ENCODE measurements at regions not wholly inside any gene's neighbourhood (a gene's known extent, or its start where the extent isn't known, plus 50 kb on each side); places are given as distances from the start of the nearest gene placed in this dataset.

GRCh38 chr14:65225299-65226159, 123.2 kb upstream of the MAX start:
- DNase-seq, result no peak

DNA sequence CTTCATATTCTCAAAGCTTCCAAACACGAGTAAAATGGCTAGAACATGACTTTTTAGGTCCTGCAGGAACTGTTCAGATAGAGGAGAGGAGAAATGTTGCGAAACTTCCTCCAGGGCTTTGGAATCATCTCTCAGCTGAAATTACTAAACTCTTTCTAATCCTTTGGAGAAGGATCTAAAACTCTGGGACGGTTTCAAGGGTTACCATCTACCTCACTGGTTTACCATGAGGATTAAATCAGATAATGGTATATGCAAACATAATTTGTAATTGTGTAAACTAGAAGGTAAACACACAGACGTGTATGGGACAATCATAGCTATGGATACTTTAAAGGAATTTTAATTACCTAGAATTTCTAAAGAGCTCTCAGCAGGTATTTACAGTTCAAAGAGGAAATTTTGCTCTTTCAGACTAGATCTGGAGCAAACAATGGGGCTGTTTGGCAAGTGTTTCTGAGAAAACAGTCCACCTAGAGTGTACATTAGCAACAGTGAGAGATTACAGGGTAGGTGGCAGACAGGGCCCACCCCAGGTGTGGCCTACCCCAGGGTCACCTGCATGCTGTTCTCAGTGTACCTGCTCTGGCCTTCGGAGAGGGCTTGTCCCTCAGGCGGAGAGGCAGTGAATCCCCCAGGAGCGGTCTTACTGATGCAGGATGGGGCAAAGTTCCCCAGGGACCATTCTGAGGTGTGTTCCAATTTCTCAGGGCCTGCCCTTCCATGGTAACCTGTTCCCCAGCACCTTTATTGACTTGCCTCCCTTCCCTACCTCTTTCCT, 124.7 kb upstream of the MAX start:
- DNase-seq, result no peak

DNA sequence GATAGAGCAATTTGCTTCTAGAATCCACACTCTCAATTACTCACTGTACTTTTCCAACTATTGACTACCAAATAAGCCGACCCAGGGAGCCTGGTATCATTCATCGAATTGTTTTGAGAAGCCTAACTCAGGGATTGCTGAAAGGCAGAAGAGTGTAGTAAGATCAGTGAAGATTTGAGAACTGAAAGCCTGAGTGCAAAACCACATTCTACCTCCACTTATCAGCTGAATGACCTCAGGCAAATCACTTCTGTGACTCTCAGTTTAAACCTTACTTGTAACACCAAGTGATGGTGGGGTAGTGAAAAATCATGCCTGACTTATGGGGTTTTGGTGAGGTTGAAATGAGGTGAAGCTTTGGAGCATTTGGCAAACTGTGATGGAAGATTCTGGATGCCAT, 126.1 kb upstream of the MAX start:
- no peak for DNase-seq

DNA sequence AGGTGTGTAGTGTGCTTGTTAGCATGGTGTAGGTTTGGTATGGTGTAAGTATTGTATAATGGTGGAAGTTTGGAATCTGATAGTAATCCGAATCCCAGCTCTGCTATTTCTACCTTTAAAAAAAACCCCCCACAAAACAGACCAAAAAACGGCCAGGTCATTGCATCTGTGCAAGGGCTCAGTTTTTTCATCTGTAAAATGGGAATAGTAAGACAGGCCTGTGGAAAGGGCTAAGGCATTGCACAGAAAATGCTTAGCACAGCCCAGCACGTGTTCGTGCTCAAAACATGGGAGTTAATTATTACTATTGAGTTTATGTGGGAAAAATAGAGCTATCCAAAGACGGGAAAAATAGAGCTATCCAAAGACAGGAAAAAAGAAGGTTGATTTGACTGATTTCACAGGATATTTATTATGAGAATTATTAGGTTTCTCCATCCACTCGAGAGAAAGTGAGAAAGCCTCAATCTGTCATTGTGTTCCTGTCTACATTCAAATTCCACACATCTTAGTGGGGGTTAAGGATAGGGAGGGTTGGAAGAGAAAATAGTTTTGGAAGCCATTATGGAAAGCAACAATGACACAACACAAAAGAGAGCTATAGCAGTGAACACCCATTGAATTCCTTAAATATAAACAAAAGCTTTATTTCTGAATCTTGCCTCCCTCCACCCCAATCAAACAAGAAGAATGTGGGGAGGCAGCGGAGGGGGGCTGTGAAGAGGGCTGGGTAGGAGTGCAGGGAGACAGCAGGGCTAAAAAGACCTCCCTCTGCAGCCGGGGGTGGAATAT, 126.8 kb upstream of the MAX start:
- DNase-seq, result no peak

DNA sequence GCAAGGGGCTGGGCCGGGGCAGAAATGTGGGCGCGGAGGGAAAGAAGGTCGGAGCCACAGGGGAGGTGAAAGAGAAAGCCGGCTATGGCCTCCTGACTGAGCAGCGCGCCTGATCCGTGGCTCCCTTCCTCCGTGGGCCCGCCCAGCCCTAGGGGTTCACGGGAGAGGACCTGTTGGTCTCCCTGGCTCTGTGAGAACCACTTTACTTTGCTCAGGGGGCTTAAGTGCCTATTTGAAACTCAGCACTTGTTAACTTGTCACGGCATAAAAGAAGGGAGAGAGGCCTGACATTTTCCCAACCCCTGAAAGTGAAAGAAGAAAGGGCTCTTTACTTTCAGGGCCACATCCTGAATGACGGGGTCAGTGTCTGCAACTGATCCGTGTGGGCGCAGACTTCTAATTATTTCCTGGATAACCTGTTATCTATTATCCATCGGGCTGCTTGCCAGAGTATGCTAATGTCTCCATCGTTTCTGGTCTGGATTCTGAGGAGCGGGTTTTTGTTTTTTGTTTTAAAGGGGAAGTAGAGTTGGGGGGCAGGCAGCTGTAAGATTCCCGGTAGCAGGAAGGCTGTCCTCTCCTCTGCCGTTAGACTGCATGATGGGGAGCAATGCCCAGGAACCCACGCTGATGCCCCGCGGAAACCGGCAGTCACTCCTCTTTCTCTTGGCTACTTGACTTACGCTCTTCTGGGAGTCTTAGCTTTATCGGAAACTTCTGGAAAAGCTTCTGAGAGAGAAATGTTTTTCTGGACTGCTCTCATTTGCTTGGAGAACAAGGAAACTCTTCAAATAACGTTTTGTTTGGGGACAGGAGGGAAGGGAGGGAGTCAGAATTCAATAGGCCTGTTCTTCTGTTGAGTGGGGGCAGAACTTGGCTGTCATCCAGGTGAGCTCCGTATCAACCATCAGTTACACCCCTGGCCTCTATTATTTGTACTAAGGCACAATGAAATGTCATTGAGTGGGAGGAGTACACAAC, 127.7 kb upstream of the MAX start:
- peak in 1 of 2 donors; percentile 45 for DNase-seq

DNA sequence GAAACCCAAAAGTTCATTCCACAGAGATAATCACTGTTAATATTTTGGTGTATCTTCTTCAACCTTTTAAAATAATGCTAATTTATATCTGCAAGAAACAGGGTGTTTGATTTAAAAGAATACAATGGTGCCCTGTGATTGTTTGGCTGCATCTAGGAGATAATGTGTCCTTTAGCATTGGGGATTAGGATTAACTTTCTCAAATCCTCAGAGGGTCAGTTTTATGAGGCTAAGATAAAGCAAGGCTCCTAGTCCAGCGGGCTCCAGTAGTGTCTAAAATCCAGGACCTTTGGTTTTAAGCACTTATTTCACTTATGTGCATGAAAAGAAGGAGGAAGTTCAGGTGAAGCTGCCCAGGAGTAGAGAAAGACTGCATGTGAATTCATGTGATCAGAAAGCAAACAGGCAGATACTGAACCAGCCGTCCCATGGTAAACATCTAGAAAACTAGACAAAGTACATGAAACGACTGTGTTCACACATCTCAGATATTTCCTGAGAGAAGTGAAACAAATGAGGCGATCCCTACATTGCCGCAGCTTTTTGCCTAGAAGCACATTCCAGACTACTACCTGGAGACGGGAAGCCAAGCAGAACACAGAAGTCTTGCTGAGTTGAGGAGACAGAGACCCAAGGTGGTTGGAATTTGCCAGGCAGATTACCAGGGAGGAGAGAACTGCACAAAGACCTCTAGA, 129.1 kb upstream of the MAX start:
- no peak for DNase-seq

- no peak for DNase-seq
These were observed 132.5 kb upstream of the MAX start for GRCh38 chr14:65234752-65235361.

DNA sequence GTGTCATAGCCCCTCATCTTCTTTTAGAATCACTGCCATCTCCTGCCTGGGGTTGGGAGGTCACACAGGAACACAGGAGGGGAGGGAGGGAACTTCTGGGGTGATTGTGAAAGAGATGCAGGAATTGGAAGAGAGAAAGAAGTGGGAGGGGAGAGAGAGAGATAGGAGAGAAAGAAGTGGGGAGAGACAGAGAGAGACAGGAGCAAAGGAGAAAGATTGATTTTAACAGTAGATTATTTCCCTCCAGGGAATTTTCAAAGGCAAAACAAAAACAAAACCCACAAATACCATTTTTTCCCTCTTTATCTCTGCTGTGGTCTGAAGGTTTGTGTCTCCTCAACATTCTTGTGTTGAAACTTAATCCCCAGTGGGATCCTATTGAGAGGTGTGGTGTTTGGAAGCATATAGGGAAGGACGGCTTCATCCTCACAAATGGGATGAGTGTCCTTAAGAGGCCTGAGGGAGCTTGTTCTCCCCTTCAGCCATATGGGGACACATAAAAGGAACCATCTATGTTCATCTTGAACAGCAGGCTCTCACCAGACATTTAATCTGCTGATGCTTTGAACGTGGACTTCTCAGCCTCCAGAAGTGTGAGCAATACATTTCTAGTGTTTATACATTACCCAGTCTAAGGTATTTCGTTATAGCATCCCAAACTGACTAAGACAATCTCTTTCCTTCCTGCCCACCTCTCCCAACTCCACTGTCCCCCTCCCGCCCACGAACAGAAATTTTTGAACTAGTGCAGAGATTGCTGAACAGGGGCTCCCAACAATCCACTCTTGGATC, 134.9 kb upstream of the MAX start:
- DNase-seq, result no peak

DNA sequence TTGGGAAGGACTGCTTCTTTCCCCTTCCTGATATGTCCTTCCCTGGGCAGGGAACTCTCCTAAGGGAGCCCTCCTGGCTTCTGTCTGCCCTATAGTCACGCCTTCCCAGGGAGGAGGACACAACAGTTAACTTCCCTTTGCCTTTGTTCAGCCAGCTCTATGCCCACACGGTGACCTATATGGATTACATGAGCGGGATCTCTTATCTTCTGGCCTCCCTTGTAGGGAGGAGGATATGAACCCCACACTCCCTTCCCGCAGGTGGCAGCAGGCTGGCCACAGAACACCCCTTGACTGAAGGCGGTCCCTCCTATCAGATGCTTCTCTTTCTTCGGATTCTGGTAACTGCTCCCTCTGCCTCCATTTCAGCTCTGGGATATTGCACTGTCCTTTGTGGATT, 135.6 kb upstream of the MAX start:
- DNase-seq, result no peak

- peak in 1 of 2 donors; percentile 17 for DNase-seq
These were observed 136.1 kb upstream of the MAX start for GRCh38 chr14:65238456-65238855.

GRCh38 chr14:65239143-65239937, 137.0 kb upstream of the MAX start:
- peak in 1 of 2 donors; percentile 45 for DNase-seq

DNA sequence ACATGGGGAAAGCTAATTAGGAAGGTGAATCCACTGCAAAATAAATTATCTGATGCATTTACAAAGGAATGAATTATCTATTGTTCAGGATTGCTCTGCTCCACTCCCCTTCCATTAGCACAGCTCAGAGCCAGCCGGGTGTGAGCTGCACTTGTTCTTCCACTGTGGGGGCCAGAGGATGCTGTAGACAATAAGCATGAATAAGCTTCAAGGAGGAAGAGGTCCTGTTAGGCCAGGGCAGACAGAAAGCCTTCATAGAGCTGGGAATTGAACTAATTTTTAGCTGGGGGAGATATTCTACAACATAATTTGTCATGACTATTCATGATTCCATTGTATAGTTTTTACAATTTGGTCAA, 137.6 kb upstream of the MAX start:
- no peak for DNase-seq

DNA sequence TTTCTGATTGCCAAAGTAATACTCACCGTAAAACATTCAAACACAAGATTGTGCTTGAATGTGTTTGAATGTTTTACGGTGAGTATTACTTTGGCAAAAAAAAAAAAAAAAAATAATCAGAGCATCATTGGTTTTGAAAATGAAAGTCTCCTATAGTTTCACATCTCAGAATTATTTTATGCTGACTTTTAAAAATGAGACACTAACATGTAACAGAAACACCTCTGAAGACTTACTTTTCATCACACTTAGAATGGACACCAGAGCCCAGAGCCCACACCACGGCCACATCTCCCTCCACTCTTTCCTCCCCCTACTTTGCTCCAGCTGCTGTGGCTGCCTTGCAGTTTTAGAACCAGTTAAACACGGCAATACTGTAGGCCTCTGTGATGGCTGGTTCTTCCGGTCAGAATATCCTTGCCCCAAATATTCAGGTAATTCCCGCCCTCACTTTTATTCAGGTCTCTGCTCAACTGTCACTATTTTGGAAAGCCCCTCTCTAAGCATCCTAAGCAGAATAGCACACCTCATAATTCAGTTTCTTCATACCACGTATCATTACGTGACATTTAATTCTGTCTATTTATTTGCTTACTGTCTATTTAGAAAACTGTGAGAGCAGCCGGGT, 138.9 kb upstream of the MAX start:
- DNase-seq, result no peak

DNA sequence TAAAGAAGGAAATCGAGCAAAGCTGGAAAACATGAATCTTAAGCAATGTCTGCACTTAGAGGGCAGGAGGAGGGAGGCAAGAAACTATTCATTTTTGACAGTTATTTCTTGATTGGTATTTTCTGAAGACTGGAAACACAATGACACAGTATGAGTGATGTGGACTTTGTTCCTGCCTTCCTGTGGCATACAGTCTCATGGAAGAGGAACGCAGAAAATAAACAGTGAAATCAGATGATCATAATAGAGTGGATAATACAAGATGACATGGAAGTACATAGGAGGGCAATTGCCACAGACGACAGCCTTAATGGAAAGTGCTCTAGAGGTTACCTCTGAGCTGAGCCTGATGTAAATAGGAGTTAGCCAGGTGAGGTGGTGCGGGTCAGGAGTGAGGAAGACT, 140.4 kb upstream of the MAX start:
- DNase-seq, result no peak

DNA sequence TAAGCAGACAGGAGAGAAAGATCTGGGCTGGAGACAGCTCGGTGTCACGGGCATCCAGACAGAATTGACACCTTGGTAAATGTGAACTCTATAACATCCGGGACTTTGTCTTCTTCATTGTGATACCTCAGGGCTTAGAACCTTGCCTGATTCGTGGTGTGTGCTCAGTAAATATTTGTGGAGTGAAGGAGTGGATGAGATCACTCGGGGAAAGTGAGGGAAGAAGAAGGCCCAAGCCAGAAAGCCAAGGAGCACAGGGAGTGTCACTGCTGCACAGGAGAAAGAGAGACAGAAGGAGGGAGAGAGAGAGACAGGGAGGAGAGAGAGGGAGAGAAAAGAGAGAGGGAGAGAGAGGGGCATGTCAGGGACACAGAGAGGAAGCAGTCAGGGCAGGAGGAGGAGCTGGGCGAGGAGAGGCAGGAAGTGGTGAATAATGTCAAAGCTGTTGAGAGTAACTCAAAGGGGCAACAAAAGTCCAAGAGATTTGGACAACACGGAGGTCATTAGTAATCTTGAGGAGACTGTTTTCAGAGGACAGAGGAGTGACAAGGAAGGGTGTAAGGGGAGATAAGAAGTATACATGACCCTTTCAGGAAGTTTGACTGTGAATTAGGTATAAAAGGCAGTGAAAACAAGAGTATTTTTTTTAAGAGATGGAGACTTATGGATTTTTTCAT, 141.6 kb upstream of the MAX start:
- DNase-seq, result no peak

DNA sequence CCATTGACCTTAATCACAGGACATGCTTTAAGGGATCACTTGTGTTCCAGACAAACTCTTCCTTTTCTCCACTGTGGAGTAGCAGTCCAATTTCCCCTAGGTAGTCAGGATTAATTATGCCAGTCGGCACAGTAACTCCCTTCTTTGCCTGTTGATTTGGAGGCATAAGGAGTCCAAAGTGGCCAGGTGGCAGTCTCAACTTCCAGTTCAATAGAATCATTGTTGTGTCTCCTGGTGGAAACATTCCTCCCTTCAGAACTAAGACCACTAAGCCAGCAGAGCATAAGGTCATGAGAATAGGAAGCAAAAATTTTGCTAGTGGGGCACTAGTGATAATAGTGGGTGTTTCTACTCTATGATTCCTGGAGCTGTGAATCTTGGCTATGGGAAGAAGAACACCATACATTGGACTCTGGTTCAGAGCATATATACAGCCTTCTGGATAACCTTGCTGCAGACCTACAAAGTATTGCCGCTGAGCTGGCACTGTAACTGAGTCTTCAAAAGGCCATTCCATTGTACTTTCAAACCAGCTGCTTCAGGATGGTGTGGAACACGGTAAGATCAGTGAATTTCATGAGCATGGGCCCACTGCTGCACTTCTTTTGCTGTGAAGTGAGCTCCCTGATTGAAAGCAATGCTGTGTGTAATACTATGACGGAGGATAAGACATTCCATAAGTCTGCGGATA, 147.3 kb upstream of the MAX start:
- DNase-seq, result no peak

GRCh38 chr14:65250162-65250495, 147.8 kb upstream of the MAX start:
- DNase-seq, result no peak

DNA sequence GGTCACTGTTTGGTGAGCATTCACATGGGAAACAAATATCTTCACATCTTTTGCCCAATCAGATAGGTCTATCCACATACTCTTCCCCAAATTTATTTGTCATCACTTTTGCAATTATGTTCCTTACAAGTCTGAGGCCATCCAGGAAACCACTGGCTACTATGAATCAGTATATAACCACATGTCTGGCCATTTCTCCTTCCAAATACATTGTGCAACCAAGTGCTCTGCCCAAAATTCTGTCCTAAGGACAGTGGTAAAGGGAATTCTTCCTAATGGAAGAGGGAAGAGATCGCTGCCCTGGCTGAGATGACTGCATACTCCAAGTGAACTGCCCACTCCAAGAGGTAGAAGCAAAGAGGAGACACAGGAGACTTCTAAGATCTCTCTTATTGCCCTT, 148.9 kb upstream of the MAX start:
- peak; percentile 92 to 98 for DNase-seq
